ENCODE measurements at regions not wholly inside any gene's neighbourhood (a gene's known extent, or its start where the extent isn't known, plus 50 kb on each side); places are given as distances from the start of the nearest gene placed in this dataset.

DNA sequence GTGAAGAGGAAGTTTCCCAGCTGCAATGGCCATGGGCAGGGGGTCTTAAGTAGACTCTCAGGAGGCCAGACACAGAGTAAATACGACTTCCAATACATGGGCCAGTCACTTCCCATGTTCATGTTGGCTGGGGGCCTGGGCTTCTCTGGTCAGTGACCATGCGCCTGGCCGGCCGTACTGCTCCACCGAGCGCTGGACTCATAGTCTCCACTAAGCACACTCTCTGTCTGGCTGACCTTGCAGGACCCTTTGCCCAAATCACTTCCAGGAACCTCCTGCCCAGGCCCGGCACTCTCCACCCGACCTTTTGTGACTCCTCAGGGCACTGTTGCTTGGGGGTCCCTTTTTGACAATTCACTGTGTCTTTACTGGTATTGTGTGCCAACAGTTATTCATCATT, 69.3 kb downstream of the SOWAHC start:
- Histone ChIP-seq H3K27ac (no peak overlapping the region), H3K4me3 (ENCODE audit: low read depth, low read length) (no peak overlapping the region), H3K27me3 (replicated peaks) (no peaks in the 10 kb centered on the region), H3K36me3 (replicated peaks) (no peaks in the 10 kb centered on the region)
- TF ChIP-seq, protein P1, sequence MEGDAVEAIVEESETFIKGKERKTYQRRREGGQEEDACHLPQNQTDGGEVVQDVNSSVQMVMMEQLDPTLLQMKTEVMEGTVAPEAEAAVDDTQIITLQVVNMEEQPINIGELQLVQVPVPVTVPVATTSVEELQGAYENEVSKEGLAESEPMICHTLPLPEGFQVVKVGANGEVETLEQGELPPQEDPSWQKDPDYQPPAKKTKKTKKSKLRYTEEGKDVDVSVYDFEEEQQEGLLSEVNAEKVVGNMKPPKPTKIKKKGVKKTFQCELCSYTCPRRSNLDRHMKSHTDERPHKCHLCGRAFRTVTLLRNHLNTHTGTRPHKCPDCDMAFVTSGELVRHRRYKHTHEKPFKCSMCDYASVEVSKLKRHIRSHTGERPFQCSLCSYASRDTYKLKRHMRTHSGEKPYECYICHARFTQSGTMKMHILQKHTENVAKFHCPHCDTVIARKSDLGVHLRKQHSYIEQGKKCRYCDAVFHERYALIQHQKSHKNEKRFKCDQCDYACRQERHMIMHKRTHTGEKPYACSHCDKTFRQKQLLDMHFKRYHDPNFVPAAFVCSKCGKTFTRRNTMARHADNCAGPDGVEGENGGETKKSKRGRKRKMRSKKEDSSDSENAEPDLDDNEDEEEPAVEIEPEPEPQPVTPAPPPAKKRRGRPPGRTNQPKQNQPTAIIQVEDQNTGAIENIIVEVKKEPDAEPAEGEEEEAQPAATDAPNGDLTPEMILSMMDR (IDR thresholded peaks at IDR 0.05; ENCODE audit: low read depth, low read length, missing control alignments), result no peak
- in situ Hi-C loops (cut with HindIII; ENCODE audit: low pct_ligation_motif_present, low sequenced_read_pairs), result no loop called here
- no peak for DNase-seq

DNA sequence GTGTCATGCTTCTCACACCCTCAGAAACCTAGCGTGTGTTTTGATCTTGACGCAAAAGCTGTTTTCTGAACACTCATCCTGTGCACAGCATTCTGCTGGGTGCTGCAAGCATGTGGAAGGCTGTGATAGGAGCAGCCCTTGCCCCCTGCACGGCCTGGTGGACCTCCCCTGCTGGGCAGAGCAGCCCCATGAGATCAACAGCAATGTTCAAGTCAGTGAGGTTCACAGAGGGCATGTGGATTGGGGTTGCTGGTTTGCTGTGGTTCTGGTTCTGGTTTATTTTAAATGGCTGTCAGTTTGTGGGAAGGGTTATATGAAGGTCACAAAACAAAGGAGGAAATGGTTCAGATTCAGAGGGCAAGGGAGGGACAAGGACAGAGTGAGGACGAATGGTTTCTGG, 71.3 kb downstream of the SOWAHC start:
- H3K4me3 ChIP-seq (ENCODE audit: low read depth, low read length), result no peak overlapping the region
- no peak for DNase-seq
- no peaks in the 10 kb centered on the region for H3K36me3 ChIP-seq (replicated peaks)
- H3K27ac ChIP-seq, result no peak overlapping the region
- TF ChIP-seq, protein P1 (IDR thresholded peaks at IDR 0.05; ENCODE audit: low read depth, low read length, missing control alignments), result no peak
- in situ Hi-C loops (cut with HindIII; ENCODE audit: low pct_ligation_motif_present, low sequenced_read_pairs), result no loop called here
- no peaks in the 10 kb centered on the region for H3K27me3 ChIP-seq (replicated peaks)

DNA sequence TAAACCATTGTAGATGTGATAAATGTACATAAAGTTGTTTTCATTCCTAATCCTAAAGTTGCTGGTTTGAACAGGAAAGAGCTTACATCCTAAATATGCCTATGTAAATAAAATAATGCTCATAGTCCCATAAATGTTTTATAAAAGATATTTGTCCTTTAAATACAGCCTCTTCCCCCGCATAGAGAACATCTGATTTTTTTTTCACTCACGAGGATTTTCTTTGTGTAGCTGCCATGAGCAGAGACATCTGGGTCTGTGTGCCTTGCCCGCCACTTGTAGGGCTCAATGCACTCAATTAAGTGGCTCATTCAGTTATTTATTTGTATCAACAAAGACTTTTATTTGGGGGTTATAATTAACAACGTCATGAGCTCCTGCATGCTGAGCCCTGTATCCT, 72.8 kb downstream of the SOWAHC start:
- in situ Hi-C loops (cut with HindIII; ENCODE audit: low pct_ligation_motif_present, low sequenced_read_pairs), result no loop called here
- no peak for DNase-seq
- Histone ChIP-seq H3K4me3 (ENCODE audit: low read depth, low read length) (no peak overlapping the region), H3K27ac (no peak overlapping the region), H3K27me3 (replicated peaks) (no peaks in the 10 kb centered on the region), H3K36me3 (replicated peaks) (no peaks in the 10 kb centered on the region)
- TF ChIP-seq, protein P1 (IDR thresholded peaks at IDR 0.05; ENCODE audit: low read depth, low read length, missing control alignments), result no peak

DNA sequence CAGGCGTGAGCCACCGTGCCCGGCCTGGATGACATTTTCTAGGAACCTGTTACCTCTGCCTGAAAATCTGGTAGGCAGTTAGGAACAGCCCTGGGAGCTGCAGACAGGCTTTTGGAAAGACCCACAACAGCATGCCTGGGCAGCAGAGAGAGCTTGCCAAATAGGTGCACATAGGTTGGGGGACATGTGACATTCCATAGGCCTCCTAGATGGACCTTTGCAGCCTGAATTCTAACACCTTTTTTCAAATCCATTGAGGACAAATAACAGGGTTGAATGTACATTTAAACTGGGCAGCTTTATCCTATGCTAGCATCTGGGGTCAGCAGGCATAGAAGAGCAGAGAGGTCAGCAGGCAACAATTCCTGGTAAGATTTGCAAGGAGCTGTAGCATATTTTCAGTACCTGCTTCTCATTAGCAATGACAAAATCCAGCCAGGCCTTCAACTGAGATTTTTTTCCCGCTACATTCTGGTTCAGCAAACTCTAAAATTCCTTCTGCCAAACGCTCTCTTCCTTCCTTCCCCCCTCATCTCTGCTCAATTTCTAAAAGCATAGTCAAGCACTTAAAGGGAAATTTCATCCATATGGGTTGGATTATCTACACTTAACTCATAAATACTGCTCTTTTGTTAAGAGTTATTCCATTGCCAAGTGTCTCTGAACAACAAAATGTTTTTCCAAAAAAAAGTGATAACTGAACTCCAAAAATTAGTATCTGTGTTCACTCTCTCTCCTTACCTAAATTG, 75.2 kb downstream of the SOWAHC start:
- H3K27ac ChIP-seq, result no peak overlapping the region
- DNase-seq, result no peak
- H3K27me3 ChIP-seq (replicated peaks), result no peaks in the 10 kb centered on the region
- no peaks in the 10 kb centered on the region for H3K36me3 ChIP-seq (replicated peaks)
- TF ChIP-seq, protein P1 (IDR thresholded peaks at IDR 0.05; ENCODE audit: low read depth, low read length, missing control alignments), result no peak
- H3K4me3 ChIP-seq (ENCODE audit: low read depth, low read length), result no peak overlapping the region
- in situ Hi-C loops (cut with HindIII; ENCODE audit: low pct_ligation_motif_present, low sequenced_read_pairs), result no loop called here

DNA sequence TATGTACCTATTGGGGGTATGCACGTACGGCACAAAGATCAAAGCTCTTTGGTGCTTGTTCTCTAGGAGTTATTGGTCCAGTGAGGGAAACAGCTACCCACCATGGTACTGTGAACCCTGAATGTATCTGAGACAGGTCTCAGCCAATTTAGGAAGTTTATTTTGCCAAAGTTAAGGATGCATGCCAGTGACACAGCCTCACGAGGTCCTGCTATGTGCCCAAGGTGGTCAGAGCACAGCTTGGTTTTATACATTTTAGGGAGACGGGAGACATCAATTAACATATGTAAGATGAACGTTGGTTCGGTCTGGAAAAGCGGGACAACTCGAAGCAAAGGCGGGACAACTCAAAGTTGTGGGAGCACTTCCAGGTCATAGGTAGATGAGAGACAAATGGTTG, 75.8 kb downstream of the SOWAHC start:
- in situ Hi-C loops (cut with HindIII; ENCODE audit: low pct_ligation_motif_present, low sequenced_read_pairs), result no loop called here
- no peak overlapping the region for H3K27ac ChIP-seq
- TF ChIP-seq, protein P1 (IDR thresholded peaks at IDR 0.05; ENCODE audit: low read depth, low read length, missing control alignments), result no peak
- no peak for DNase-seq
- H3K36me3 ChIP-seq (replicated peaks), result no peaks in the 10 kb centered on the region
- no peaks in the 10 kb centered on the region for H3K27me3 ChIP-seq (replicated peaks)
- no peak overlapping the region for H3K4me3 ChIP-seq (ENCODE audit: low read depth, low read length)

DNA sequence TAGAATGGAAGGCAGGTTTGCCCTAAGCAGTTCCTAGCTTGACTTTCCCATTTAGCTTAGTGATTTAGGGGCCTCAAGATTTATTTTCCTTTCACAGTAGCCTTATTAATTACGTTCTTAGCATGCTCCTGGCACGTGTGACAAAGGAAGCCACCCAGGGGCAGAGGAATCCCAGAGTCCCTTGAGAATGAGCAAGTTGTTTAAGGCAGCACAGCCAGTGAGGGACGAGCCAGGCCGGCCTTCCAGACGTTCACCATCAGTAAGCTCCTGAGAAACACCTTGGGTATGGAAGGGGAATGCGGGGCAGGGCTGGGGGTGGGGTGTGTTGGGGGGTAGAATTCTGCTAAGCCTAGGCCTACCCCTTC, 76.3 kb downstream of the SOWAHC start:
- no peak overlapping the region for H3K27ac ChIP-seq
- H3K27me3 ChIP-seq (replicated peaks), result no peaks in the 10 kb centered on the region
- TF ChIP-seq, protein P1 (IDR thresholded peaks at IDR 0.05; ENCODE audit: low read depth, low read length, missing control alignments), result no peak
- no peak overlapping the region for H3K4me3 ChIP-seq (ENCODE audit: low read depth, low read length)
- no peaks in the 10 kb centered on the region for H3K36me3 ChIP-seq (replicated peaks)
- no peak for DNase-seq
- in situ Hi-C loops (cut with HindIII; ENCODE audit: low pct_ligation_motif_present, low sequenced_read_pairs), result no loop called here
